GM23338 (cell line): ENCODE measurements at regions not wholly inside any gene's neighbourhood (a gene's known extent, or its start where the extent isn't known, plus 50 kb on each side); places are given as distances from the start of the nearest gene placed in this dataset.

ENCODE experiments used
- ATAC-seq: fragments of 200-7000 bp; cut with Tn5 transposase; 3 replicates; pipeline ENCODE4 v1.9.1; 2020
- DNase-seq: peaks from one replicate; pipeline ENCODE4 v3.0.0-alpha.2; 2015; ENCODE audit warnings: low spot score
- H2AFZ ChIP-seq: fragments of 200-600 bp; sonication (generic); 2 replicates; pipeline ENCODE4 v1.8.0; 2016; ENCODE audit warnings: antibody characterized with exemption, mild to moderate bottlenecking, moderate library complexity
- H3F3A ChIP-seq: fragments of 200-600 bp; sonication (generic); replicated peaks from 2 replicates; pipeline ENCODE4 v1.8.0; 2017; ENCODE audit warnings: antibody characterized with exemption, mixed run types, low read depth
- H3K27ac ChIP-seq: fragments of 200-600 bp; sonication (generic); 2 replicates; pipeline ENCODE4 v1.6.1; 2016; ENCODE audit warnings: low read depth
- H3K27me3 ChIP-seq: fragments of 200-600 bp; sonication (generic); 2 replicates; pipeline ENCODE4 v1.8.0; 2016; ENCODE audit warnings: mild to moderate bottlenecking, mixed run types, moderate library complexity; ENCODE audit not compliant: insufficient read depth
- H3K36me3 ChIP-seq: fragments of 200-600 bp; sonication (generic); 2 replicates; pipeline ENCODE4 v1.8.0; 2016; ENCODE audit warnings: mild to moderate bottlenecking; ENCODE audit not compliant: insufficient read depth
- H3K4me1 ChIP-seq: fragments of 200-600 bp; sonication (generic); 2 replicates; pipeline ENCODE4 v1.8.0; 2016; ENCODE audit warnings: mild to moderate bottlenecking, moderate library complexity; ENCODE audit not compliant: insufficient read depth
- H3K4me2 ChIP-seq: fragments of 200-600 bp; sonication (generic); 2 replicates; pipeline ENCODE4 v1.7.1; 2017; ENCODE audit warnings: mixed run types
- H3K4me3 ChIP-seq: fragments of 200-600 bp; sonication (generic); 2 replicates; pipeline ENCODE4 v1.6.1; 2016; ENCODE audit warnings: mixed run types
- H3K79me2 ChIP-seq: fragments of 200-600 bp; sonication (generic); replicated peaks from 2 replicates; pipeline ENCODE4 v1.8.0; 2017; ENCODE audit warnings: mild to moderate bottlenecking; ENCODE audit not compliant: insufficient read depth
- H3K9me2 ChIP-seq: fragments of 200-600 bp; sonication (generic); 2 replicates; pipeline ENCODE4 v1.8.0; 2017; ENCODE audit not compliant: insufficient read depth
- H4K20me1 ChIP-seq: fragments of 200-600 bp; sonication (generic); replicated peaks from 2 replicates; pipeline ENCODE4 v1.8.0; 2017; ENCODE audit warnings: mild to moderate bottlenecking; ENCODE audit not compliant: insufficient read depth
- H3K27ac Mint-ChIP-seq: 2 replicates; pipeline ENCODE4 v1.8.0; 2020; ENCODE audit warnings: inconsistent platforms, mild to moderate bottlenecking, moderate library complexity, mixed read lengths
- H3K27me3 Mint-ChIP-seq: 3 replicates; pipeline ENCODE4 v1.8.0; 2022; ENCODE audit warnings: low read depth, mild to moderate bottlenecking, moderate library complexity, mixed read lengths, inconsistent platforms; ENCODE audit not compliant: insufficient read depth, poor library complexity
- H3K36me3 Mint-ChIP-seq: 3 replicates; pipeline ENCODE4 v1.8.0; 2021; ENCODE audit warnings: low read depth, mild to moderate bottlenecking, inconsistent platforms, moderate library complexity, mixed read lengths
- H3K4me1 Mint-ChIP-seq: 3 replicates; pipeline ENCODE4 v1.8.0; 2020; ENCODE audit warnings: mild to moderate bottlenecking, inconsistent platforms, mixed read lengths
- H3K4me3 Mint-ChIP-seq: 3 replicates; pipeline ENCODE4 v1.8.0; 2021; ENCODE audit warnings: moderate library complexity, mild to moderate bottlenecking, inconsistent platforms, mixed read lengths
- H3K9me3 Mint-ChIP-seq: 3 replicates; pipeline ENCODE4 v1.8.0; 2020; ENCODE audit warnings: moderate library complexity, mild to moderate bottlenecking, inconsistent platforms, mixed read lengths
- CREB1 ChIP-seq: fragments of 250-450 bp; sonication (Bioruptor Pico); IDR thresholded peaks from 2 replicates; pipeline ENCODE4 v1.5.0; 2020; ENCODE audit warnings: low read depth, mild to moderate bottlenecking, moderate library complexity
- ETS1 ChIP-seq: IDR thresholded peaks from 2 replicates; pipeline ENCODE4 v1.6.1; 2016; ENCODE audit warnings: antibody characterized with exemption
- EZH2 ChIP-seq: fragments of 200-600 bp; sonication (generic); IDR thresholded peaks from one replicate; pipeline ENCODE4 v1.8.0; 2017; ENCODE audit warnings: antibody characterized with exemption, mild to moderate bottlenecking, low read depth; ENCODE audit not compliant: unreplicated experiment
- EZH2phosphoT487 ChIP-seq: fragments of 200-600 bp; sonication (generic); IDR thresholded peaks from one replicate; pipeline ENCODE4 v1.8.1; 2018; ENCODE audit warnings: antibody characterized with exemption; ENCODE audit not compliant: unreplicated experiment
- JUNB ChIP-seq: IDR thresholded peaks from one replicate; pipeline ENCODE4 v1.6.1; 2016; ENCODE audit warnings: antibody characterized with exemption; ENCODE audit not compliant: unreplicated experiment
- NANOG ChIP-seq: IDR thresholded peaks from 2 replicates; pipeline ENCODE4 v1.6.1; 2016; ENCODE audit warnings: antibody characterized with exemption, borderline replicate concordance
- POLR2AphosphoS5 ChIP-seq: IDR thresholded peaks from 2 replicates; pipeline ENCODE4 v1.6.1; 2016; ENCODE audit warnings: antibody characterized with exemption, low read depth
- STAT1 ChIP-seq: IDR thresholded peaks from one replicate; pipeline ENCODE4 v1.6.1; 2016; ENCODE audit warnings: antibody characterized with exemption; ENCODE audit not compliant: unreplicated experiment
- ZNF114 ChIP-seq: fragments of 250-450 bp; sonication (Bioruptor Pico); IDR thresholded peaks from 2 replicates; pipeline ENCODE4 v1.5.0; 2020; ENCODE audit warnings: mild to moderate bottlenecking, moderate library complexity
- ZNF331 ChIP-seq: fragments of 250-450 bp; sonication (Bioruptor Pico); IDR thresholded peaks from 2 replicates; pipeline ENCODE4 v1.5.0; 2020; ENCODE audit warnings: low read depth, mild to moderate bottlenecking, moderate library complexity
- TF ChIP-seq, protein P1 (sequence below): IDR thresholded peaks from one replicate; pipeline ENCODE4 v1.6.1; 2018; ENCODE audit warnings: antibody characterized with exemption; ENCODE audit not compliant: unreplicated experiment
- TF ChIP-seq, protein P2 (sequence below), 2 experiments: fragments of 200-600 bp in 1 of 2; sonication (generic) in 1 of 2; conservative IDR thresholded peaks; 2 replicates each; pipeline versions ENCODE4 v1.5.1 to v1.6.1; 2016 to 2017; ENCODE audit warnings: antibody characterized with exemption in 2 of 2, low read depth in 2 of 2, mild to moderate bottlenecking in 2 of 2, moderate library complexity in 1 of 2
- TF ChIP-seq, protein P3 (sequence below): fragments of 250-450 bp; sonication (Bioruptor Pico); IDR thresholded peaks from 2 replicates; pipeline ENCODE4 v1.5.0; 2020; ENCODE audit warnings: mild to moderate bottlenecking, moderate library complexity

DNA sequence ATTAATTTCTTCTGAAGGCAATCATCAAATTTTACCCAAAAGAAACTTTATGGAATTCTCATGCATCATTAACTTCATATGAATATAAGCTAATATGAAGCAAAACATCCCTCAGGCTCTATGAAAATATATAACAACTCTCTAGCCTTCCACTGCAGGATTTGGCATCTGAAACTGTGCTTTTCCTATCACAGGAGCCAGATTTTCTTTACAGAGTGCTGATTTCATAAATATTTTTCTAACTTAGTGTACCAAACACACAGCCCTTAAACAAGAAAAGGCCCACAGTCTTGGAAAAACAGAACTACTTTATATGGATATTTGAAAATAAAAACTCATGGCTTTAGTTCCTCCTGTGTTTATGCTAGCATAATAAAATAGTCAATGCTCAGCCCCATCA is 559.5 kb upstream of the CHRM3 start:
- ATAC-seq (no peak), DNase-seq (no peak)
- Mint-ChIP-seq H3K27me3 (no peaks in the 10 kb centered on the region), H3K9me3 (peaks cover 39% of the 10 kb centered on the region), H3K27ac (no peak overlapping the region), H3K4me1 (no peaks in the 10 kb centered on the region; the same call in 2 of the 3 replicates), H3K4me3 (no peak overlapping the region), H3K36me3 (peaks cover 25% of the 10 kb centered on the region)
- Histone ChIP-seq H3K79me2 (no peaks in the 10 kb centered on the region), H3K27me3 (no peaks in the 10 kb centered on the region), H3K36me3 (peaks cover 5% of the 10 kb centered on the region; the same call in 1 of the 2 replicates), H4K20me1 (no peaks in the 10 kb centered on the region), H3K4me1 (no peaks in the 10 kb centered on the region), H3F3A (no peaks in the 10 kb centered on the region), H2AFZ (no peak overlapping the region), H3K27ac (no peak overlapping the region), H3K4me2 (no peak overlapping the region), H3K9me2 (peaks cover 6% of the 10 kb centered on the region; the same call in 1 of the 2 replicates), H3K4me3 (no peak overlapping the region)
- TF ChIP-seq, protein P1, sequence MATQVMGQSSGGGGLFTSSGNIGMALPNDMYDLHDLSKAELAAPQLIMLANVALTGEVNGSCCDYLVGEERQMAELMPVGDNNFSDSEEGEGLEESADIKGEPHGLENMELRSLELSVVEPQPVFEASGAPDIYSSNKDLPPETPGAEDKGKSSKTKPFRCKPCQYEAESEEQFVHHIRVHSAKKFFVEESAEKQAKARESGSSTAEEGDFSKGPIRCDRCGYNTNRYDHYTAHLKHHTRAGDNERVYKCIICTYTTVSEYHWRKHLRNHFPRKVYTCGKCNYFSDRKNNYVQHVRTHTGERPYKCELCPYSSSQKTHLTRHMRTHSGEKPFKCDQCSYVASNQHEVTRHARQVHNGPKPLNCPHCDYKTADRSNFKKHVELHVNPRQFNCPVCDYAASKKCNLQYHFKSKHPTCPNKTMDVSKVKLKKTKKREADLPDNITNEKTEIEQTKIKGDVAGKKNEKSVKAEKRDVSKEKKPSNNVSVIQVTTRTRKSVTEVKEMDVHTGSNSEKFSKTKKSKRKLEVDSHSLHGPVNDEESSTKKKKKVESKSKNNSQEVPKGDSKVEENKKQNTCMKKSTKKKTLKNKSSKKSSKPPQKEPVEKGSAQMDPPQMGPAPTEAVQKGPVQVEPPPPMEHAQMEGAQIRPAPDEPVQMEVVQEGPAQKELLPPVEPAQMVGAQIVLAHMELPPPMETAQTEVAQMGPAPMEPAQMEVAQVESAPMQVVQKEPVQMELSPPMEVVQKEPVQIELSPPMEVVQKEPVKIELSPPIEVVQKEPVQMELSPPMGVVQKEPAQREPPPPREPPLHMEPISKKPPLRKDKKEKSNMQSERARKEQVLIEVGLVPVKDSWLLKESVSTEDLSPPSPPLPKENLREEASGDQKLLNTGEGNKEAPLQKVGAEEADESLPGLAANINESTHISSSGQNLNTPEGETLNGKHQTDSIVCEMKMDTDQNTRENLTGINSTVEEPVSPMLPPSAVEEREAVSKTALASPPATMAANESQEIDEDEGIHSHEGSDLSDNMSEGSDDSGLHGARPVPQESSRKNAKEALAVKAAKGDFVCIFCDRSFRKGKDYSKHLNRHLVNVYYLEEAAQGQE = no peak
- no peak for TF ChIP-seq STAT1
- no peak for TF ChIP-seq ZNF114 (CRISPR knock-in tag)
- TF ChIP-seq CREB1 (CRISPR knock-in tag) = no peak
- TF ChIP-seq NANOG = no peak
- TF ChIP-seq ZNF331 (CRISPR knock-in tag) = no peak
- no peak for TF ChIP-seq EZH2
- no peak for TF ChIP-seq EZH2phosphoT487
- TF ChIP-seq POLR2AphosphoS5 = no peak
- TF ChIP-seq, protein P2, sequence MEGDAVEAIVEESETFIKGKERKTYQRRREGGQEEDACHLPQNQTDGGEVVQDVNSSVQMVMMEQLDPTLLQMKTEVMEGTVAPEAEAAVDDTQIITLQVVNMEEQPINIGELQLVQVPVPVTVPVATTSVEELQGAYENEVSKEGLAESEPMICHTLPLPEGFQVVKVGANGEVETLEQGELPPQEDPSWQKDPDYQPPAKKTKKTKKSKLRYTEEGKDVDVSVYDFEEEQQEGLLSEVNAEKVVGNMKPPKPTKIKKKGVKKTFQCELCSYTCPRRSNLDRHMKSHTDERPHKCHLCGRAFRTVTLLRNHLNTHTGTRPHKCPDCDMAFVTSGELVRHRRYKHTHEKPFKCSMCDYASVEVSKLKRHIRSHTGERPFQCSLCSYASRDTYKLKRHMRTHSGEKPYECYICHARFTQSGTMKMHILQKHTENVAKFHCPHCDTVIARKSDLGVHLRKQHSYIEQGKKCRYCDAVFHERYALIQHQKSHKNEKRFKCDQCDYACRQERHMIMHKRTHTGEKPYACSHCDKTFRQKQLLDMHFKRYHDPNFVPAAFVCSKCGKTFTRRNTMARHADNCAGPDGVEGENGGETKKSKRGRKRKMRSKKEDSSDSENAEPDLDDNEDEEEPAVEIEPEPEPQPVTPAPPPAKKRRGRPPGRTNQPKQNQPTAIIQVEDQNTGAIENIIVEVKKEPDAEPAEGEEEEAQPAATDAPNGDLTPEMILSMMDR (conservative IDR thresholded peaks at IDR 0.05; ENCODE audit: low read depth in 2 of 2) = no peak
- TF ChIP-seq ETS1 = no peak
- TF ChIP-seq, protein P3, sequence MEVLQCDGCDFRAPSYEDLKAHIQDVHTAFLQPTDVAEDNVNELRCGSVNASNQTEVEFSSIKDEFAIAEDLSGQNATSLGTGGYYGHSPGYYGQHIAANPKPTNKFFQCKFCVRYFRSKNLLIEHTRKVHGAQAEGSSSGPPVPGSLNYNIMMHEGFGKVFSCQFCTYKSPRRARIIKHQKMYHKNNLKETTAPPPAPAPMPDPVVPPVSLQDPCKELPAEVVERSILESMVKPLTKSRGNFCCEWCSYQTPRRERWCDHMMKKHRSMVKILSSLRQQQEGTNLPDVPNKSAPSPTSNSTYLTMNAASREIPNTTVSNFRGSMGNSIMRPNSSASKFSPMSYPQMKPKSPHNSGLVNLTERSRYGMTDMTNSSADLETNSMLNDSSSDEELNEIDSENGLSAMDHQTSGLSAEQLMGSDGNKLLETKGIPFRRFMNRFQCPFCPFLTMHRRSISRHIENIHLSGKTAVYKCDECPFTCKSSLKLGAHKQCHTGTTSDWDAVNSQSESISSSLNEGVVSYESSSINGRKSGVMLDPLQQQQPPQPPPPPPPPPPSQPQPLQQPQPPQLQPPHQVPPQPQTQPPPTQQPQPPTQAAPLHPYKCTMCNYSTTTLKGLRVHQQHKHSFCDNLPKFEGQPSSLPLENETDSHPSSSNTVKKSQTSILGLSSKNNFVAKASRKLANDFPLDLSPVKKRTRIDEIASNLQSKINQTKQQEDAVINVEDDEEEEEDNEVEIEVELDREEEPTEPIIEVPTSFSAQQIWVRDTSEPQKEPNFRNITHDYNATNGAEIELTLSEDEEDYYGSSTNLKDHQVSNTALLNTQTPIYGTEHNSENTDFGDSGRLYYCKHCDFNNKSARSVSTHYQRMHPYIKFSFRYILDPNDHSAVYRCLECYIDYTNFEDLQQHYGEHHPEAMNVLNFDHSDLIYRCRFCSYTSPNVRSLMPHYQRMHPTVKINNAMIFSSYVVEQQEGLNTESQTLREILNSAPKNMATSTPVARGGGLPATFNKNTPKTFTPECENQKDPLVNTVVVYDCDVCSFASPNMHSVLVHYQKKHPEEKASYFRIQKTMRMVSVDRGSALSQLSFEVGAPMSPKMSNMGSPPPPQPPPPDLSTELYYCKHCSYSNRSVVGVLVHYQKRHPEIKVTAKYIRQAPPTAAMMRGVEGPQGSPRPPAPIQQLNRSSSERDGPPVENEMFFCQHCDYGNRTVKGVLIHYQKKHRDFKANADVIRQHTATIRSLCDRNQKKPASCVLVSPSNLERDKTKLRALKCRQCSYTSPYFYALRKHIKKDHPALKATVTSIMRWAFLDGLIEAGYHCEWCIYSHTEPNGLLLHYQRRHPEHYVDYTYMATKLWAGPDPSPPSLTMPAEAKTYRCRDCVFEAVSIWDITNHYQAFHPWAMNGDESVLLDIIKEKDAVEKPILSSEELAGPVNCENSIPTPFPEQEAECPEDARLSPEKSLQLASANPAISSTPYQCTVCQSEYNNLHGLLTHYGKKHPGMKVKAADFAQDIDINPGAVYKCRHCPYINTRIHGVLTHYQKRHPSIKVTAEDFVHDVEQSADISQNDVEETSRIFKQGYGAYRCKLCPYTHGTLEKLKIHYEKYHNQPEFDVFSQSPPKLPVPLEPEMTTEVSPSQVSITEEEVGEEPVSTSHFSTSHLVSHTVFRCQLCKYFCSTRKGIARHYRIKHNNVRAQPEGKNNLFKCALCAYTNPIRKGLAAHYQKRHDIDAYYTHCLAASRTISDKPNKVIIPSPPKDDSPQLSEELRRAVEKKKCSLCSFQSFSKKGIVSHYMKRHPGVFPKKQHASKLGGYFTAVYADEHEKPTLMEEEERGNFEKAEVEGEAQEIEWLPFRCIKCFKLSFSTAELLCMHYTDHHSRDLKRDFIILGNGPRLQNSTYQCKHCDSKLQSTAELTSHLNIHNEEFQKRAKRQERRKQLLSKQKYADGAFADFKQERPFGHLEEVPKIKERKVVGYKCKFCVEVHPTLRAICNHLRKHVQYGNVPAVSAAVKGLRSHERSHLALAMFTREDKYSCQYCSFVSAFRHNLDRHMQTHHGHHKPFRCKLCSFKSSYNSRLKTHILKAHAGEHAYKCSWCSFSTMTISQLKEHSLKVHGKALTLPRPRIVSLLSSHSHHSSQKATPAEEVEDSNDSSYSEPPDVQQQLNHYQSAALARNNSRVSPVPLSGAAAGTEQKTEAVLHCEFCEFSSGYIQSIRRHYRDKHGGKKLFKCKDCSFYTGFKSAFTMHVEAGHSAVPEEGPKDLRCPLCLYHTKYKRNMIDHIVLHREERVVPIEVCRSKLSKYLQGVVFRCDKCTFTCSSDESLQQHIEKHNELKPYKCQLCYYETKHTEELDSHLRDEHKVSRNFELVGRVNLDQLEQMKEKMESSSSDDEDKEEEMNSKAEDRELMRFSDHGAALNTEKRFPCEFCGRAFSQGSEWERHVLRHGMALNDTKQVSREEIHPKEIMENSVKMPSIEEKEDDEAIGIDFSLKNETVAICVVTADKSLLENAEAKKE (CRISPR knock-in tag) = no peak
- no peak for TF ChIP-seq JUNB
